GM12892 (cell line): ENCODE measurements at regions not wholly inside any gene's neighbourhood (a gene's known extent, or its start where the extent isn't known, plus 50 kb on each side); places are given as distances from the start of the nearest gene placed in this dataset.

Experiments used
- POLR2A ChIP-seq: IDR thresholded peaks from 2 replicates; pipeline ENCODE4 v1.6.1; 2011; ENCODE audit warnings: low read depth, low read length, control low read depth
- POLR2AphosphoS5 ChIP-seq: IDR thresholded peaks from 2 replicates; pipeline ENCODE4 v1.6.1; 2011; ENCODE audit warnings: low read depth, low read length, control low read depth

- TF ChIP-seq POLR2AphosphoS5 = no peak
- no peak for TF ChIP-seq POLR2A
These were observed 498.6 kb upstream of the ZEB2 start for GRCh38 chr2:145018502-145018901.
